K562 (cell line): ENCODE measurements at regions not wholly inside any gene's neighbourhood (a gene's known extent, or its start where the extent isn't known, plus 50 kb on each side); places are given as distances from the start of the nearest gene placed in this dataset.
A peak's percentile ranks its signal among the peaks of the same experiment; 100 is the strongest.

Experiments
- ATAC-seq: fragments of 200-7000 bp; cut with Tn5 transposase; 3 replicates; pipeline ENCODE4 v1.9.1; 2020; ENCODE audit warnings: moderate library complexity
- BruUV-seq: library from RNA; stranded (reverse); fragments of 400-500 nt; replicated peaks from 2 replicates; lab custom pipeline; 2021; lab: Mats Ljungman, UMichigan
- CTCF ChIA-PET: fragments of 300-600 bp; formaldehyde crosslinking; extraction: SDS; loops from one replicate; lab custom pipeline; 2021; ENCODE audit warnings: low intra/inter-chr PET ratio; lab: Yijun Ruan, JAX
- POLR2A ChIA-PET: fragments of 300-600, 350-650 bp; sonication (Branson Sonifier 250); formaldehyde crosslinking; extraction: SDS; loops from one replicate; lab custom pipeline; 2021; ENCODE audit warnings: antibody characterized with exemption, inconsistent platforms; lab: Yijun Ruan, JAX
- DNase-seq, 4 experiments: peaks; one replicate each; pipeline versions ENCODE4 v3.0.0 to v3.0.0-alpha.2; 2011 to 2018; ENCODE audit warnings: low spot score in 3 of 4, mixed read lengths in 3 of 4; ENCODE audit errors: extremely low read depth in 1 of 4
- FAIRE-seq: peaks from 2 replicates; lab custom pipeline; 2011; peaks lifted over from hg19 to GRCh38; lab: Jason Lieb, UNC
- H2AFZ ChIP-seq: 2 replicates; pipeline ENCODE4 v1.6.0; 2011; ENCODE audit warnings: low read depth, low read length, control low read depth, inconsistent platforms
- H3K27ac ChIP-seq: fragments of 200-600 bp; 3 replicates; pipeline ENCODE4 v1.8.0; 2011; ENCODE audit warnings: low read depth, mild to moderate bottlenecking, control low read depth, inconsistent platforms, low read length, moderate library complexity, mixed read lengths; ENCODE audit errors: extremely low read depth
- H3K27me3 ChIP-seq, 2 experiments: fragments of 300-600 bp in 1 of 2; 2 replicates in 1 of 2; 3 replicates in 1 of 2; pipeline versions ENCODE4 v1.6.0 to v1.8.0; 2011; ENCODE audit warnings: inconsistent platforms in 2 of 2, low read length in 2 of 2, mild to moderate bottlenecking in 1 of 2, mixed read lengths in 1 of 2, moderate library complexity in 1 of 2; ENCODE audit not compliant: control insufficient read depth in 2 of 2, insufficient read depth in 2 of 2
- H3K36me3 ChIP-seq: fragments of 300-600 bp; 3 replicates; pipeline ENCODE4 v1.8.0; 2011; ENCODE audit warnings: mild to moderate bottlenecking, low read length, inconsistent platforms; ENCODE audit not compliant: control insufficient read depth, insufficient read depth
- H3K4me1 ChIP-seq, 2 experiments: fragments of 200-600 bp in 1 of 2; replicated peaks in 1 of 2; 2 replicates in 1 of 2; 3 replicates in 1 of 2; pipeline versions ENCODE4 v1.5.1 to v1.8.0; 2011; ENCODE audit warnings: inconsistent platforms in 2 of 2, low read length in 2 of 2, mild to moderate bottlenecking in 1 of 2, mixed read lengths in 1 of 2, moderate library complexity in 1 of 2; ENCODE audit not compliant: control insufficient read depth in 2 of 2, insufficient read depth in 2 of 2
- H3K4me2 ChIP-seq: 2 replicates; pipeline ENCODE4 v1.6.1; 2011; ENCODE audit warnings: low read length, control low read depth, inconsistent platforms, mixed read lengths; ENCODE audit not compliant: insufficient read depth
- H3K4me3 ChIP-seq: fragments of 200-600 bp; sonication (generic), shearing (Covaris generic); 2 replicates; pipeline ENCODE4 v1.5.1; 2016; ENCODE audit warnings: control low read depth, inconsistent platforms
- H3K79me2 ChIP-seq: fragments of 200-600 bp; 3 replicates; pipeline ENCODE4 v1.8.0; 2011; ENCODE audit warnings: low read length, inconsistent platforms; ENCODE audit not compliant: control insufficient read depth, insufficient read depth
- H3K9ac ChIP-seq, 2 experiments: 2 replicates each; pipeline versions ENCODE4 v1.6.0 to v1.6.1; 2011; ENCODE audit warnings: low read depth in 2 of 2, low read length in 2 of 2, control low read depth in 1 of 2, inconsistent platforms in 1 of 2, mild to moderate bottlenecking in 1 of 2, mixed read lengths in 1 of 2; ENCODE audit not compliant: insufficient read depth in 1 of 2
- H3K9me1 ChIP-seq: one replicate; pipeline ENCODE4 v1.6.0; 2011; ENCODE audit warnings: inconsistent platforms, mild to moderate bottlenecking, low read length, moderate library complexity; ENCODE audit not compliant: control insufficient read depth, insufficient read depth
- H3K9me3 ChIP-seq: replicated peaks from 2 replicates; pipeline ENCODE4 v1.5.1; 2011; ENCODE audit warnings: low read depth, low read length, inconsistent platforms; ENCODE audit not compliant: control insufficient read depth, insufficient read depth
- H4K20me1 ChIP-seq: replicated peaks from 2 replicates; pipeline ENCODE4 v1.6.1; 2011; ENCODE audit warnings: low read length, inconsistent platforms, mixed read lengths; ENCODE audit not compliant: control insufficient read depth, insufficient read depth
- MED1 ChIP-seq: sonication (generic); formaldehyde crosslinking; IDR thresholded peaks from 2 replicates; pipeline ENCODE4 v1.8.1; 2023; ENCODE audit warnings: missing genetic modification reagents, borderline replicate concordance
- MTF1 ChIP-seq: fragments of 250-450 bp; sonication (Bioruptor Pico); IDR thresholded peaks from 2 replicates; pipeline ENCODE4 v1.9.0; 2021; ENCODE audit warnings: moderate library complexity, mild to moderate bottlenecking, inconsistent platforms, borderline replicate concordance
- MYNN ChIP-seq, 2 experiments: sonication (generic); formaldehyde crosslinking in 1 of 2; IDR thresholded peaks; 2 replicates each; pipeline versions ENCODE4 v1.5.0 to v1.6.1; 2016 to 2020; ENCODE audit warnings: antibody characterized with exemption in 1 of 2, missing genetic modification reagents in 1 of 2
- NFATC3 ChIP-seq: fragments of 450-650 bp; IDR thresholded peaks from 2 replicates; pipeline ENCODE4 v1.6.1; 2017; ENCODE audit warnings: mild to moderate bottlenecking
- ZNF75A ChIP-seq: fragments of 450-650 bp; formaldehyde crosslinking; IDR thresholded peaks from 2 replicates; pipeline ENCODE4 v1.4.0; 2020; ENCODE audit warnings: mild to moderate bottlenecking
- WGBS: fragments of 100-300 bp; shearing (Covaris generic); methylation state at CpG from one replicate; pipeline ENCODE4 v1.1.6; 2016; ENCODE audit warnings: low coverage, mixed read lengths; ENCODE audit not compliant: insufficient coverage; ENCODE audit errors: missing lambda C conversion rate; 5-methylcytosine and 5-hydroxymethylcytosine counted together
- in situ Hi-C: fragments of 300-500 bp; cut with MboI; formaldehyde crosslinking; loops from 4 replicates; pipeline ENCODE4 v1.15.0; 2018; ENCODE audit warnings: inconsistent platforms, mixed read lengths
- intact Hi-C: fragments of 100-400 bp; cut with micrococcal nuclease; formaldehyde crosslinking; loops from 2 replicates; pipeline ENCODE4 v1.14.2; 2022
- TF ChIP-seq, protein P1 (sequence below): fragments of 450-650 bp; IDR thresholded peaks from 2 replicates; pipeline ENCODE4 v1.6.1; 2016; ENCODE audit warnings: missing biosample characterization, missing genetic modification characterization
- TF ChIP-seq, protein P2 (sequence below): fragments of 250-450 bp; sonication (Bioruptor Pico); IDR thresholded peaks from 2 replicates; pipeline ENCODE4 v1.8.0; 2022; ENCODE audit warnings: moderate library complexity, mild to moderate bottlenecking, inconsistent platforms

DNA sequence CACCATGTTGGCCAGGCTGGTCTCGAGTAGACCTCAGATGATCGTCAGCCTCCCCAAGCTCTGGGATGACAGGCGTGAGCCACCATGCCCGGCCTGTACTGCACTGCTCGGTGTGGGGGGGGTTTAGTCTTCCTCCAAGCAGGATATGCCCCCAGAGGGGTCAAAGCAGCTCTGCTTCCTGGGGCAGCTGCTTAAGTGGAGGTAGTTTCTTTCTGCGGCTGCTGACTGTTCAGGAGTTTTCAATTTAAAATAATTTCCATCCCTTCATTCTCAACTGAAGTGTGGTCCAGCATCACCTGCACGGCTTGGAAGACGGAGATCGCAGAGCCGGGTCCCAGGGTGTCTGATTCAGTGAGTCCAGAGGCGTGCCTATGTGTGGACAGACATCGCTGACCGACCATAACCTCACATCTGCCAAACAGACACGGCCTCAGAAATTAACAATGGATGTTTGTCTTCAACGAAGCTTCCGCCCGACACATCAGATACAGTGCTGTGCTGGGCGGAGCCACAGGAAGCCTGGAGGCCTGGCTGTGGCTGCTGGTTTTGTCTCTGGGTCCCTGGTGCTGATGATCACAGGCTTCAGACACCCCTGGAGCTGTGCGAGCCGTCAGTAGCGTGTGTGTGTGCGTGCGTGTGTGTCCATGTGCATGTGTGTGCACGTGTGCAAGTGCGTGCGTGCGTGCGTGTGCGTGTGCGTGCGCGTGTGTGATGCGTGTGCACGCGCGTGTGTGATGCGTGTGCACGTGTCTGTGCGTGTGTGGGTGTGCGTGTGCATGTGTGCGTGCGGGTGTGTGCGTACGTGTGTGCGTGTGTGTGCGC, 226.5 kb upstream of the PITRM1 start:
- no peaks in the 10 kb centered on the region for H3K9me3 ChIP-seq
- no TSS peak for BruUV-seq
- no peak for ATAC-seq
- peaks cover 0 to 5% of the 10 kb centered on the region in 2 experiments; a peak in 1 of 5 replicates for H3K4me1 ChIP-seq
- H3K36me3 ChIP-seq: no peaks in the 10 kb centered on the region
- no peak for TF ChIP-seq MED1
- peak; percentile 57; the same call in 1 of the 2 replicates for TF ChIP-seq MYNN (IDR thresholded peaks at IDR 0.05)
- no peak for TF ChIP-seq MYNN (CRISPR knock-in tag; IDR thresholded peaks at IDR 0.05)
- TF ChIP-seq, all 486 proteins: peak for 1
- no peak for DNase-seq
- no peak overlapping the region for H3K4me3 ChIP-seq
- intact Hi-C loops (no loop called here), in situ Hi-C loops (no loop called here)
- peaks cover 2 to 15% of the 10 kb centered on the region in 2 experiments; a peak in 4 of 5 replicates for H3K27me3 ChIP-seq
- no peak overlapping the region for H2AFZ ChIP-seq
- no peak for FAIRE-seq
- no peaks in the 10 kb centered on the region; the same call in 1 of the 2 replicates for H4K20me1 ChIP-seq
- no peak overlapping the region for H3K9ac ChIP-seq
- no peaks in the 10 kb centered on the region for H3K9me1 ChIP-seq
- ChIA-PET POLR2A (no interaction called here), CTCF (no interaction called here)
- WGBS: 49% methylated on average over 34 of the region's 46 CpGs
- H3K79me2 ChIP-seq: no peaks in the 10 kb centered on the region
- no peak overlapping the region for H3K4me2 ChIP-seq
- H3K27ac ChIP-seq: no peak overlapping the region

DNA sequence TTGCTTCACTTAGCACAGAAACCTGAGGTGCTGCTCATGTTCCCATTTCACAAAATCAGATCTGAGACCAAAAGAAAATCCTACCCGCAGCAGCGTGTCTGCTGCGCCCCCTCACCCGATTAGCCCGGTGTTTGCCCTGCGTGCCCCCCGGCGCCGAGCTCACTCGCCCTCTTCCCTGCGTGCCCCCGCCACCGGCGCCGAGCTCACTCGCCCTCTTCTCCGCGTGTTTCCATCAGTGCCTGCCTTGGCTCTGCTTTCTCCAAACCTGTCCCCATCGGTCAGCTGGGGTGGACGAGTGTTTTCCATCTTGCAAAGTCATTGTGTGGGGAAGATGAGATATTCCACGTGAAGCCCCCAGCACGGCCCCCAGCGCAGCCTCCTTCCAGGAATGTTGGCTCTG, 225.3 kb upstream of the PITRM1 start:
- no TSS peak for BruUV-seq

More for the DNA sequence above, 225.3 kb upstream of the PITRM1 start:
- Histone ChIP-seq H2AFZ (no peak overlapping the region), H3K27ac (no peak overlapping the region), H3K9me1 (no peaks in the 10 kb centered on the region), H3K4me2 (no peak overlapping the region), H4K20me1 (no peaks in the 10 kb centered on the region; the same call in 1 of the 2 replicates), H3K9ac (no peak overlapping the region), H3K9me3 (no peaks in the 10 kb centered on the region), H3K79me2 (no peaks in the 10 kb centered on the region), H3K4me3 (no peak overlapping the region)
- no peak for ATAC-seq
- intact Hi-C loops: no loop called here
- in situ Hi-C loops: no loop called here
- ChIA-PET POLR2A (interaction anchor here (0.6 kb wide), 1 partner anchor 77 kb away, joined by 4 read pairs; no protein-coding TSS in a partner anchor), CTCF (no interaction called here)
- TF ChIP-seq NFATC3 (no peak), ZNF75A (no peak), MTF1 (no peak)
- TF ChIP-seq, protein P1, sequence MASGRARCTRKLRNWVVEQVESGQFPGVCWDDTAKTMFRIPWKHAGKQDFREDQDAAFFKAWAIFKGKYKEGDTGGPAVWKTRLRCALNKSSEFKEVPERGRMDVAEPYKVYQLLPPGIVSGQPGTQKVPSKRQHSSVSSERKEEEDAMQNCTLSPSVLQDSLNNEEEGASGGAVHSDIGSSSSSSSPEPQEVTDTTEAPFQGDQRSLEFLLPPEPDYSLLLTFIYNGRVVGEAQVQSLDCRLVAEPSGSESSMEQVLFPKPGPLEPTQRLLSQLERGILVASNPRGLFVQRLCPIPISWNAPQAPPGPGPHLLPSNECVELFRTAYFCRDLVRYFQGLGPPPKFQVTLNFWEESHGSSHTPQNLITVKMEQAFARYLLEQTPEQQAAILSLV (tag): no peak
- TF ChIP-seq, protein P2, sequence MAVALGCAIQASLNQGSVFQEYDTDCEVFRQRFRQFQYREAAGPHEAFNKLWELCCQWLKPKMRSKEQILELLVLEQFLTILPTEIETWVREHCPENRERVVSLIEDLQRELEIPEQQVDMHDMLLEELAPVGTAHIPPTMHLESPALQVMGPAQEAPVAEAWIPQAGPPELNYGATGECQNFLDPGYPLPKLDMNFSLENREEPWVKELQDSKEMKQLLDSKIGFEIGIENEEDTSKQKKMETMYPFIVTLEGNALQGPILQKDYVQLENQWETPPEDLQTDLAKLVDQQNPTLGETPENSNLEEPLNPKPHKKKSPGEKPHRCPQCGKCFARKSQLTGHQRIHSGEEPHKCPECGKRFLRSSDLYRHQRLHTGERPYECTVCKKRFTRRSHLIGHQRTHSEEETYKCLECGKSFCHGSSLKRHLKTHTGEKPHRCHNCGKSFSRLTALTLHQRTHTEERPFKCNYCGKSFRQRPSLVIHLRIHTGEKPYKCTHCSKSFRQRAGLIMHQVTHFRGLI (CRISPR knock-in tag): no peak
- TF ChIP-seq, all 486 proteins: peak for 0
- peaks cover 1 to 15% of the 10 kb centered on the region in 2 experiments; a peak in 4 of 5 replicates for H3K27me3 ChIP-seq
- H3K4me1 ChIP-seq: peaks cover 0 to 5% of the 10 kb centered on the region in 2 experiments; a peak in 1 of 5 replicates
- DNase-seq: no peak
- 21% methylated on average over 10 of the region's 23 CpGs for WGBS
- no peak for FAIRE-seq
- no peaks in the 10 kb centered on the region for H3K36me3 ChIP-seq
